COLO668 (cell line): ENCODE measurements at regions not wholly inside any gene's neighbourhood (a gene's known extent, or its start where the extent isn't known, plus 50 kb on each side); places are given as distances from the start of the nearest gene placed in this dataset.

Experiments used
- DNase-seq: peaks from one replicate; lab custom pipeline; 2025; ENCODE audit not compliant: unreplicated experiment; lab: John Stamatoyannopoulos, UW

- no peak for DNase-seq
Measured at GRCh38 chr12:64931321-64931720, 106.9 kb downstream of the TBC1D30 start.

GRCh38 chr12:64931981-64932380, 107.5 kb downstream of the TBC1D30 start:
- DNase-seq, result no peak

GRCh38 chr12:64933791-64934190, 109.3 kb downstream of the TBC1D30 start:
- no peak for DNase-seq

- DNase-seq, result no peak
Measured at GRCh38 chr12:64937452-64937851, 113.0 kb downstream of the TBC1D30 start.

GRCh38 chr12:64938179-64938578, 113.7 kb downstream of the TBC1D30 start:
- no peak for DNase-seq

- DNase-seq, result no peak
Measured at GRCh38 chr12:64943686-64944085, 119.2 kb downstream of the TBC1D30 start.

- no peak for DNase-seq
Measured at GRCh38 chr12:64944966-64945365, 120.5 kb downstream of the TBC1D30 start.

- DNase-seq, result peak; percentile 61
Measured at GRCh38 chr12:64946132-64946829, 121.8 kb downstream of the TBC1D30 start.

- no peak for DNase-seq
Measured at GRCh38 chr12:64950711-64951298, 126.4 kb downstream of the TBC1D30 start.

GRCh38 chr12:64951944-64952343, 127.5 kb downstream of the TBC1D30 start:
- DNase-seq, result no peak

GRCh38 chr12:64955746-64956145, 131.3 kb downstream of the TBC1D30 start:
- DNase-seq, result no peak

- no peak for DNase-seq
Measured at GRCh38 chr12:64965920-64966319, 141.5 kb downstream of the TBC1D30 start.

GRCh38 chr12:64968989-64969819, 144.8 kb downstream of the TBC1D30 start:
- DNase-seq, result no peak

- no peak for DNase-seq
Measured at GRCh38 chr12:64976131-64976530, 145.0 kb downstream of the WIF1 start.

- DNase-seq, result no peak
Measured at GRCh38 chr12:64983771-64984278, 137.3 kb downstream of the WIF1 start.

GRCh38 chr12:64991121-64991611, 129.9 kb downstream of the WIF1 start:
- DNase-seq, result no peak

GRCh38 chr12:64992116-64992515, 129.0 kb downstream of the WIF1 start:
- no peak for DNase-seq

- no peak for DNase-seq
Measured at GRCh38 chr12:64992641-64993040, 128.5 kb downstream of the WIF1 start.

GRCh38 chr12:64993461-64993860, 127.6 kb downstream of the WIF1 start:
- no peak for DNase-seq

GRCh38 chr12:64995816-64996215, 125.3 kb downstream of the WIF1 start:
- DNase-seq, result no peak

- DNase-seq, result no peak
Measured at GRCh38 chr12:64997858-64998257, 123.2 kb downstream of the WIF1 start.
